ENCODE measurements at regions not wholly inside any gene's neighbourhood (a gene's known extent, or its start where the extent isn't known, plus 50 kb on each side); places are given as distances from the start of the nearest gene placed in this dataset.

DNA sequence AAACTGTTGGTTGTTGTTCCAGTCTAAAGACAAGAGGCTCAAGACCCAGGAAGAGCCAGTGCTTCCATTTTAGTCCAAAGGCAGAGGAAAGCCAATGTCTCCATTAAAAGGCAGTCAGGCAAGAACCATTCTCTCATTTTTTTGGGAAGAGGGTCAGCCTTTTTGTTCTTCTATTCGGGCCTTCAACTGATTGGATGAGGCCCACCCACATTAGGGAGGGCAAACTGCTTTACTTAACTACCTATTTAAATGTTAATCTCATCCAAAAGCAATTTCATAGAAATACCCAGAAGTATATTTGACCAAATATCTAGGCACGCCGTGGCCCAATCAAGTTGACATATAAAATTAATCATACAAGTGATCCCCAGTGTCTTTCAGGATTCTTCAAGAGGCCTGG lies 104.4 kb upstream of the SYT6 start:
- TF ChIP-seq EZH2 (IDR thresholded peaks at IDR 0.05) (no peak), CTCF (IDR thresholded peaks at IDR 0.05 in 2 of 3, conservative IDR thresholded peaks at IDR 0.05 in 1 of 3; ENCODE audit: borderline replicate concordance in 1 of 3, insufficient read depth in 1 of 3, low read depth in 2 of 3, low read length in 2 of 3) (no peak), RAD21 (IDR thresholded peaks at IDR 0.05; ENCODE audit: low read depth) (no peak), POLR2A (IDR thresholded peaks at IDR 0.05; ENCODE audit: borderline replicate concordance, extremely low read depth, insufficient read depth, insufficient read length) (no peak), YY1 (IDR thresholded peaks at IDR 0.05; ENCODE audit: extremely low read depth, insufficient replicate concordance, low read depth, low read length) (no peak), ZBTB33 (IDR thresholded peaks at IDR 0.05; ENCODE audit: extremely low read depth, insufficient replicate concordance, low read length) (no peak), ELF1 (IDR thresholded peaks at IDR 0.05; ENCODE audit: borderline replicate concordance, low read depth) (no peak), POLR2AphosphoS5 (IDR thresholded peaks at IDR 0.05; ENCODE audit: low read depth, low read length) (no peak), ZFX (IDR thresholded peaks at IDR 0.05) (no peak)
- TF ChIP-seq, protein P1, sequence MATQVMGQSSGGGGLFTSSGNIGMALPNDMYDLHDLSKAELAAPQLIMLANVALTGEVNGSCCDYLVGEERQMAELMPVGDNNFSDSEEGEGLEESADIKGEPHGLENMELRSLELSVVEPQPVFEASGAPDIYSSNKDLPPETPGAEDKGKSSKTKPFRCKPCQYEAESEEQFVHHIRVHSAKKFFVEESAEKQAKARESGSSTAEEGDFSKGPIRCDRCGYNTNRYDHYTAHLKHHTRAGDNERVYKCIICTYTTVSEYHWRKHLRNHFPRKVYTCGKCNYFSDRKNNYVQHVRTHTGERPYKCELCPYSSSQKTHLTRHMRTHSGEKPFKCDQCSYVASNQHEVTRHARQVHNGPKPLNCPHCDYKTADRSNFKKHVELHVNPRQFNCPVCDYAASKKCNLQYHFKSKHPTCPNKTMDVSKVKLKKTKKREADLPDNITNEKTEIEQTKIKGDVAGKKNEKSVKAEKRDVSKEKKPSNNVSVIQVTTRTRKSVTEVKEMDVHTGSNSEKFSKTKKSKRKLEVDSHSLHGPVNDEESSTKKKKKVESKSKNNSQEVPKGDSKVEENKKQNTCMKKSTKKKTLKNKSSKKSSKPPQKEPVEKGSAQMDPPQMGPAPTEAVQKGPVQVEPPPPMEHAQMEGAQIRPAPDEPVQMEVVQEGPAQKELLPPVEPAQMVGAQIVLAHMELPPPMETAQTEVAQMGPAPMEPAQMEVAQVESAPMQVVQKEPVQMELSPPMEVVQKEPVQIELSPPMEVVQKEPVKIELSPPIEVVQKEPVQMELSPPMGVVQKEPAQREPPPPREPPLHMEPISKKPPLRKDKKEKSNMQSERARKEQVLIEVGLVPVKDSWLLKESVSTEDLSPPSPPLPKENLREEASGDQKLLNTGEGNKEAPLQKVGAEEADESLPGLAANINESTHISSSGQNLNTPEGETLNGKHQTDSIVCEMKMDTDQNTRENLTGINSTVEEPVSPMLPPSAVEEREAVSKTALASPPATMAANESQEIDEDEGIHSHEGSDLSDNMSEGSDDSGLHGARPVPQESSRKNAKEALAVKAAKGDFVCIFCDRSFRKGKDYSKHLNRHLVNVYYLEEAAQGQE (IDR thresholded peaks at IDR 0.05; ENCODE audit: low read depth), result no peak
